ENCODE measurements at regions not wholly inside any gene's neighbourhood (a gene's known extent, or its start where the extent isn't known, plus 50 kb on each side); places are given as distances from the start of the nearest gene placed in this dataset.

GRCh38 chr14:98868866-98869265, 403.1 kb downstream of the BCL11B start:
- no peak for DNase-seq

- DNase-seq: no peak
Measured at GRCh38 chr14:98871796-98872195, 400.2 kb downstream of the BCL11B start.

GRCh38 chr14:98877065-98877464, 394.9 kb downstream of the BCL11B start:
- no peak for DNase-seq

GRCh38 chr14:98878282-98878681, 393.7 kb downstream of the BCL11B start:
- no peak for DNase-seq

GRCh38 chr14:98886982-98887381, 385.0 kb downstream of the BCL11B start:
- no peak for DNase-seq

GRCh38 chr14:98888281-98888680, 383.7 kb downstream of the BCL11B start:
- no peak for DNase-seq

GRCh38 chr14:98888927-98889835, 382.8 kb downstream of the BCL11B start:
- DNase-seq: no peak

GRCh38 chr14:98889836-98890185, 382.2 kb downstream of the BCL11B start:
- DNase-seq: no peak

- no peak for DNase-seq
Measured at GRCh38 chr14:98890556-98891340, 381.2 kb downstream of the BCL11B start.

GRCh38 chr14:98893675-98894074, 378.3 kb downstream of the BCL11B start:
- DNase-seq: no peak

GRCh38 chr14:98894600-98894999, 377.4 kb downstream of the BCL11B start:
- DNase-seq: no peak

- DNase-seq: no peak
Measured at GRCh38 chr14:98896449-98896848, 375.5 kb downstream of the BCL11B start.

- DNase-seq: no peak
Measured at GRCh38 chr14:98897605-98898309, 374.2 kb downstream of the BCL11B start.

- no peak for DNase-seq
Measured at GRCh38 chr14:98899441-98899840, 372.6 kb downstream of the BCL11B start.

GRCh38 chr14:98900236-98900635, 371.8 kb downstream of the BCL11B start:
- no peak for DNase-seq

GRCh38 chr14:98900798-98901197, 371.2 kb downstream of the BCL11B start:
- no peak for DNase-seq

GRCh38 chr14:98901511-98902205, 370.3 kb downstream of the BCL11B start:
- DNase-seq: no peak

GRCh38 chr14:98903371-98903770, 368.6 kb downstream of the BCL11B start:
- DNase-seq: no peak

GRCh38 chr14:98904677-98905076, 367.3 kb downstream of the BCL11B start:
- DNase-seq: no peak

GRCh38 chr14:98906123-98906995, 365.6 kb downstream of the BCL11B start:
- DNase-seq: no peak

GRCh38 chr14:98907271-98907670, 364.7 kb downstream of the BCL11B start:
- no peak for DNase-seq

All from muscle of arm (tissue), 1 donor.